ENCODE measurements at regions not wholly inside any gene's neighbourhood (a gene's known extent, or its start where the extent isn't known, plus 50 kb on each side); places are given as distances from the start of the nearest gene placed in this dataset.

DNA sequence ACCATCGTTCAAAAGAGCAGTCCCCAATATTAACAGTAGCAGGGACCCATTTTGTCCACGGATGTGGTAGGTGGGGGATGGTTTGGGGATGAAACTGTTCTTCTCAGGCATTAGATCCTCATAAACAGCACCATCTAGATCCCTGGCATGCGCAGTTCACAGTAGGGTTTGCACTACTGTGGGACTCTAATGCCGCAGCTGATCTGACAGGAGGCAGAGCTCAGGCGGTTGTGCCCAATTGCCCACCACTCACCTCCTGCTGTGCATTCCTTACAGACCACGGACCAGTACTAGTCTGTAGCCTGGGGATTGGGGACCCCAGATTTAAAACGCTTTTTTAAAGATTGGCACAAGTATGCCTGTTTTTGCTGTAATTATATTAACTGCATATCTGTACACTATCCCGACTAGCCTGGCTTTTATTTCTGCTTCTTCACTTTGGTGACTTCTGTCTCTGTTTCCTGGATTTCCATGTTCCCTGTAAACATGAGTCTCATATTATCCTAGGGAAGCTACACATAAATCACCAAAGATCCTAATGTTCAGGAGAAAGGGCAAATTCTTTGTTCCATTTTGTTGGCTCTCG, 163.3 kb upstream of the AKR1E2 start:
- DNase-seq (ENCODE audit: low read depth) = no peak

GRCh38 chr10:4661511-4662255, 164.3 kb upstream of the AKR1E2 start:
- no peak for DNase-seq (ENCODE audit: low read depth)

- no peak for DNase-seq (ENCODE audit: low read depth)
Measured at GRCh38 chr10:4658777-4659176, 167.2 kb upstream of the AKR1E2 start.

GRCh38 chr10:4656576-4657194, 169.3 kb upstream of the AKR1E2 start:
- peak; percentile 28 for DNase-seq (ENCODE audit: low read depth)

- DNase-seq (ENCODE audit: low read depth) = no peak
Measured at GRCh38 chr10:4655879-4656278, 170.1 kb upstream of the AKR1E2 start.

GRCh38 chr10:4655406-4655805, 170.6 kb upstream of the AKR1E2 start:
- no peak for DNase-seq (ENCODE audit: low read depth)

DNA sequence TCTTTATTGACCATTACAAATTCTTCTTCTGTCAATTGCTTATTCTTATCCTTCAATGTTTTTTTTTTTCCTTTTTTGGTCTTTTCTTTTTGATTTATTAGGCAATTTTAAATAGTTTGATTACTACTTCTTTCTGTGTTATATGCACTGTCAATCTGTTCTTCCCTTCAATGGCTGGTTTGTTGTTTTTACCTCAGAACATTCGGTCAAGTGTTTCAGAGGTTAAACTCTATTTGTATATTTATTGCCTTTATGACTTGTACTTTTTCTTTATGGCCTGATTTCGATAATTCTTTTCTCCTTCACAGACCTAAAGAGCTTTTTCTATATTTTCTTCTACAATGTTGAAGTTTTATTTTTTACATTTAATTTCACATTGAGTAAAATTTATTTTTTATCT, 171.5 kb upstream of the AKR1E2 start:
- no peak for DNase-seq (ENCODE audit: low read depth)

DNA sequence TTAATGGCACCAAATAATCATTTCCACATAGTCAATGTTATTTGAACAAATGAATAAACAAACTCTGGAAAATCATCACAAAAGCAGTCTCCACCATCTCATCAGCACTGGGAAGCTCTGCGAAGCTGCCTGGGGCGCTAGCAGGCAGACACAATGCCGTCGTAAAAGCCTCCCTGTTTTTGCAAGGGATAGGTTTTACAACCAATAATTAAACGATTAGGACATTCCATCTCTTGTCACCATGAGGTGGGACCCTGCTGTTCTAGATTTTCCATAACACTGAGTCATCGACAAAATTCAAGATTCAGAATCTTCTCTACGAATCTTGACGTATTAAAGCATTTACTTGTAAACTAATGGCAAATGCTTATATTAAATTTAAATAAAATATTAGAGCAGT, 172.8 kb upstream of the AKR1E2 start:
- no peak for DNase-seq (ENCODE audit: low read depth)

GRCh38 chr10:4652111-4653010, 173.6 kb upstream of the AKR1E2 start:
- DNase-seq (ENCODE audit: low read depth) = no peak

DNA sequence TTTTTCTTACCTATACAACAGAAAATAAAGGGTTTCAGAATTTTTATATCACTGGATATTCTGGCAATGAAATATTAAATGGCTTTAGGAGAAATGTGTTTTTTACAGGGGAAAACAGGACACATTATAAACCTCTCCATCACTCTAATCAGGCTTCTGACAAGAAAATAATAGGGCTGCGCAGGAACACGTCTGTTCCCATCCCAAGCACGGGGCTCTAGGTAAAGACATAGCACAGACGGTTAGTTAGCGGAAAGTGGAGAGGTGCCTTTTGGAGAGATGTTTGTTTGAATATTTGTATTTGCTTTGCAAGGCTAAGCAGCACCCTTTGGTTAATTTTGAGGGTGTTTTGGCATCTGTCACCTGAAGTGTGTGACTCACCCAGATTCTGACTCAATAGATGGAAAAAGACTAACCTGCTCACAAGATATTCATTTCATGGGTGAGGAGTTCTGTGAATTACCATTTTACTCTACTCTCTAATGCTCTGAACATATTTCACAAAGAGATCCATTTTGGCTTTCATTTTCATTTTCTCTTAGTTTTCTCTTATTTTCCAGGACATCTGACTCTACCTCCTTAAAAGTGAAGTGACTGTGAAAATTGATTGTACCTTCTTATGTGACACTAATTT, 174.5 kb upstream of the AKR1E2 start:
- DNase-seq (ENCODE audit: low read depth) = no peak

- no peak for DNase-seq (ENCODE audit: low read depth)
Measured at GRCh38 chr10:4650582-4650981, 175.4 kb upstream of the AKR1E2 start.

DNA sequence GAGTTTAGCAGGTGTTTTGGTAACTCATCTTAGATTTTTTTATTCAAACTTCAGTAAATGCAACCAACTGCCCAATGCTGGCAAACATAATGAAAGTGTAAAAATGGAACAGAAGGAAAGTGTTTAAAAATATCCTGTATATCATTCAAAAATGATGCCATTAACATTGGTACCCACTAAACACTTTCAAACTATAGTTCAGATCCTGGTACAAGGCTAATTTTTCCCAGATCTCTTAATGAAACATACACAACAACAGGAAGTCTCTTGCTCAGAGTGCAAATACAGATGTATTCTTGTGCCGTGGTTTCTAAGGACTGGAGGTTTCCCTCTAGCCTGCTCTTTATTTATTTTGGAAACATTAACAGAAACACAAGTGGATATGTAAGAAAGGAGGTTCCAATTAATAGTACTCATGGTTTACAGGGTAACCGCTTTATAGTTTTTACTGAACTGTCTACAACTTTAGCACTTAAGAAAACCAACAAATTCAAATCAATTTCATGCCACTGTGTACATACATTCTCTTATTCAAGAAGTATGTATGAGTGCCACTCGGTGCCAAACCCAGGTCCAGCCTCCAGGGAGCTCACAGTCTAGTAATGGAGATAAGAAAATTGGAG, 176.0 kb upstream of the AKR1E2 start:
- no peak for DNase-seq (ENCODE audit: low read depth)

GRCh38 chr10:4649471-4649870, 176.5 kb upstream of the AKR1E2 start:
- DNase-seq (ENCODE audit: low read depth) = no peak

DNA sequence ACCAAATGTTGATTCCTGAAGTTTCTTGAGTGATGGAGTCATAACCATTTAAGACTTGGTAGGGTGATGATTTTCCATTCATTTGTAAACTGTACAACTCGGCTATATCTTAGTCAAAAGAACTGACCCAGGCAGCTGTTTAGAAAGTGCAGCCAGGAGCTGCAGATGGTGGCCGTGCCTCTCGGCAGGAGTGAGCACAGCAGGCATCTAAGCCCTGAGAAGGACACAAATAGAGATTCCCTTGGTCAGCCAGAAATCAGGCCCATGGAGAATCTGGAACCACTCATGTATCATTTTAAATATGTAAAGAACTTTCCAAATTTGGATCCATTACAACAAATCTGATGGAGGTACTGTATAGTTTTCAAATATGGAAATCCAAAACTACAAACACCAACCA, 177.0 kb upstream of the AKR1E2 start:
- DNase-seq (ENCODE audit: low read depth) = no peak

- no peak for DNase-seq (ENCODE audit: low read depth)
Measured at GRCh38 chr10:4647109-4647785, 178.8 kb upstream of the AKR1E2 start.

- DNase-seq (ENCODE audit: low read depth) = no peak
Measured at GRCh38 chr10:4646547-4646946, 179.5 kb upstream of the AKR1E2 start.

GRCh38 chr10:4645836-4646235, 180.2 kb upstream of the AKR1E2 start:
- no peak for DNase-seq (ENCODE audit: low read depth)

GRCh38 chr10:4643471-4643870, 182.5 kb upstream of the AKR1E2 start:
- DNase-seq (ENCODE audit: low read depth) = no peak

DNA sequence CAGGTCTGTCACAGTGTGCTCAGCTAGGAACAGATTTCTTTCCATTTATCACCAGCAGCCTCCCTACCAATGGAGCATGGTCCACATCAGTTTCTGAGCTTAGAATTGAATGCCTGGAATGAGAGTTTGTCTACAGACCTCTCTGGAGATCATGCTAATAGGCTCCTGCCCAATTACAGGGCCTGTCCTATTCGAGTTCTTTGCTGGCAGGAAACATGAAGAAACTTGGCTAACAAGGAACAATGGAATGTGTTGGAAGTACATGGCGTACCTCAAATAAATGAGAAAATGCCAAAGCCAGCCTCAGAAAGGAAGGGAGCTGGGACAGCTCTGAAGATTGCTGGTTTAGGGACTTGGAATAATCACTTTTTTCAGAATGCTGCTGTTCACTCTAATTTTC, 186.0 kb upstream of the AKR1E2 start:
- no peak for DNase-seq (ENCODE audit: low read depth)

- DNase-seq (ENCODE audit: low read depth) = no peak
Measured at GRCh38 chr10:4638099-4638498, 187.9 kb upstream of the AKR1E2 start.

DNA sequence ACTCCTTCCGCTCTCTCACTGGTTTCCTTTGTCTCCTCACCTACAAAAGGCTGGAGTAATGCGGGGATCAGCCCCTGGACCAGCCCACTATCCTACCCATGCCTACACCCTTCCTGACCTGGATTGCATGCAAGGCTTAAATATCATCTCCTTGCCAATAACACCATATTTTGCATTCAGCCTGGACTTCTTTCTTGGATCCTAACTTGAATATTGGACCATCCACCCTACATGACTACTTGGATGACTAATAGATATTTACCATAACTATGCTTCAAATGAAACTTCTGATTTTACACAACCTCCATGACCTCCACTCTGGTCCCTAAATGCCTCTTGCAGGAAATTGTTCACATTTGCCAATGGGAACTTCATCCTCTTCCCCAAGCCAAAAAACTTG, 188.3 kb upstream of the AKR1E2 start:
- DNase-seq (ENCODE audit: low read depth) = no peak

Measured in stimulated activated CD4-positive, alpha-beta T cell treated with anti-CD3 and anti-CD28 coated beads, Interleukin-2, amount 100 ng/mL, for 4 hours (primary cell).